ENCODE measurements at regions not wholly inside any gene's neighbourhood (a gene's known extent, or its start where the extent isn't known, plus 50 kb on each side); places are given as distances from the start of the nearest gene placed in this dataset.

DNA sequence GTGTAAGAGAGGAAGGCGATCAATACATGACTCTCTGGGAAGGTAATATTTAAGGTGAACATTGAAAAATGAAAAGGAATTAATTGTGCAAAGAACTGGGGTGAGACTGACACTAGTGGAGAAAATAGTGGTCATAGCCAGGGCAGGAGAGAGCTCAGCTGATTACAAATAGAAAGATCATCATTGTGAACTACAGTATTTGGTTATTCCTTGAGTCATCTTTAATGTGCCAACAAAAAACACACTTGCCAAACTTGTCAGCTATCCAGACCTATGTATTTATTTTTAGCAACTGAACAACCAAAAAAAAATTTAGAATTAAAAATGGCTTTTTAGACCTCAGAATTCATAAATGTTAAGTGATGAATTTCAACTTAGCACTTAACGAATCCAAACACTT, 749.8 kb upstream of the CDH9 start:
- DNase-seq (ENCODE audit: low read depth) (peak; percentile 13), FAIRE-seq (no peak)
- TF ChIP-seq, protein P1, sequence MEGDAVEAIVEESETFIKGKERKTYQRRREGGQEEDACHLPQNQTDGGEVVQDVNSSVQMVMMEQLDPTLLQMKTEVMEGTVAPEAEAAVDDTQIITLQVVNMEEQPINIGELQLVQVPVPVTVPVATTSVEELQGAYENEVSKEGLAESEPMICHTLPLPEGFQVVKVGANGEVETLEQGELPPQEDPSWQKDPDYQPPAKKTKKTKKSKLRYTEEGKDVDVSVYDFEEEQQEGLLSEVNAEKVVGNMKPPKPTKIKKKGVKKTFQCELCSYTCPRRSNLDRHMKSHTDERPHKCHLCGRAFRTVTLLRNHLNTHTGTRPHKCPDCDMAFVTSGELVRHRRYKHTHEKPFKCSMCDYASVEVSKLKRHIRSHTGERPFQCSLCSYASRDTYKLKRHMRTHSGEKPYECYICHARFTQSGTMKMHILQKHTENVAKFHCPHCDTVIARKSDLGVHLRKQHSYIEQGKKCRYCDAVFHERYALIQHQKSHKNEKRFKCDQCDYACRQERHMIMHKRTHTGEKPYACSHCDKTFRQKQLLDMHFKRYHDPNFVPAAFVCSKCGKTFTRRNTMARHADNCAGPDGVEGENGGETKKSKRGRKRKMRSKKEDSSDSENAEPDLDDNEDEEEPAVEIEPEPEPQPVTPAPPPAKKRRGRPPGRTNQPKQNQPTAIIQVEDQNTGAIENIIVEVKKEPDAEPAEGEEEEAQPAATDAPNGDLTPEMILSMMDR (IDR thresholded peaks at IDR 0.05; ENCODE audit: insufficient read depth, low read length, severe bottlenecking), result no peak
- Histone ChIP-seq H3K27me3 (ENCODE audit: control insufficient read depth, insufficient read depth, low read length) (no peaks in the 10 kb centered on the region), H3K36me3 (ENCODE audit: control insufficient read depth, insufficient read depth, low read length) (no peaks in the 10 kb centered on the region), H3K4me3 (ENCODE audit: low read depth, low read length) (no peak overlapping the region)

DNA sequence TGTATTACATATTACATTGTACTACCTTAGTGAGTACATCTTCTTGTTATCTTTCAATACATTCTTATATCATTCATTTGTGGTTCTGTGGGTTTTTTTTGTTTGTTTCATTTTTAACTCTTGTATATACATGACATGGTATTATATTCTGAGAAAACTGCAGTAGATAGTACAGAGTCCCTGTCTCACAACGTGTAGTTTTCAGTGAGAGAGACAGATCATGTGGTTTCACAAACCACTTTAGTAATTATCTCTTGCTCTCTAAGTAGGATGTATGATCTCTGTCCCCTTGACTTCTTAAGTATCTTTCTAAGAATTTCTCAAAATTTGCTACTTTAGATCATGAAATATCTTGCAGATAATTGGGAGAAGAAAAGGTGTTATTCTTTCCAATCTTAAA, 745.9 kb upstream of the CDH9 start:
- no peaks in the 10 kb centered on the region for H3K27me3 ChIP-seq (ENCODE audit: control insufficient read depth, insufficient read depth, low read length)
- FAIRE-seq (no peak), DNase-seq (ENCODE audit: low read depth) (no peak)
- no peaks in the 10 kb centered on the region for H3K36me3 ChIP-seq (ENCODE audit: control insufficient read depth, insufficient read depth, low read length)
- no peak overlapping the region for H3K4me3 ChIP-seq (ENCODE audit: low read depth, low read length)
- TF ChIP-seq, protein P1 (IDR thresholded peaks at IDR 0.05; ENCODE audit: insufficient read depth, low read length, severe bottlenecking), result no peak

DNA sequence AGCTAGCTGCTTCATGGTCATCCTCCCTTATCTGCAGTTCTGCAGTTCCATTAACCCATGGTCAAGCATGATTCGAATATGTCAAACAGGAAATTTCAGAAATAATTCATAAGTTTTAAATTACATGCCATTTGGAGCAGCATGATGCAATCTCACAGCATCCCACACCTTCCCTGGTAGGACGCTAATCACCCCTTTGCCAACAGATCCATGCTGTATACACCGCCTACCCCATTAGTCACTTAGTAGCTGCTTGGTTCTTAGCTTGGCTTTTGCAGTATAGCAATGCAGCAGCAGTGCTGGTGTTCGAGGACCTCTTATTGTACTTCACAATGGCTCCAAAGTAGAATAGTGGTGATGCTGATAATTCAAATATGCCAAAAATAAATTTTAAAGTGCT, 739.7 kb upstream of the CDH9 start:
- no peaks in the 10 kb centered on the region for H3K27me3 ChIP-seq (ENCODE audit: control insufficient read depth, insufficient read depth, low read length)
- TF ChIP-seq, protein P1 (IDR thresholded peaks at IDR 0.05; ENCODE audit: insufficient read depth, low read length, severe bottlenecking), result no peak
- H3K36me3 ChIP-seq (ENCODE audit: control insufficient read depth, insufficient read depth, low read length), result no peaks in the 10 kb centered on the region
- DNase-seq (ENCODE audit: low read depth), result peak; percentile 39
- H3K4me3 ChIP-seq (ENCODE audit: low read depth, low read length), result no peak overlapping the region
- no peak for FAIRE-seq

DNA sequence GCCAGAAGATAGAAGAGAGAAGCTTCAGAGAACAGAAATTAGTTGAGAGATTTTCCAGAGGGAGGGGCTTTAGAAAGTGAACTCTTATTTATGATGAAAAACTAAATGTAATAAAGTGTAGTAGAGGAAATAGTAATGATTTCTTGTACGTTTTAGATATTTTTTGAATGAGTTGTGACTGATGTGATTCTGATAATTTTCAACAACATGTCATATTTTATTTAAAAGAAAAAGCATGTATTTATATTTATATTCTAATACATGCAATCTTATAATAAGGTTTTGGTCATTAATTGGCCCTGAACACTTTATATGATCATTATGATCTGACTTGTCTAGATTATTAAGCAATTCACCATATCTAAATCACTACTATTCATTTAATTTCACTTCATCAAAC, 735.2 kb upstream of the CDH9 start:
- FAIRE-seq (no peak), DNase-seq (ENCODE audit: low read depth) (no peak)
- TF ChIP-seq, protein P1 (IDR thresholded peaks at IDR 0.05; ENCODE audit: insufficient read depth, low read length, severe bottlenecking), result no peak
- no peak overlapping the region for H3K4me3 ChIP-seq (ENCODE audit: low read depth, low read length)
- H3K36me3 ChIP-seq (ENCODE audit: control insufficient read depth, insufficient read depth, low read length), result no peaks in the 10 kb centered on the region
- H3K27me3 ChIP-seq (ENCODE audit: control insufficient read depth, insufficient read depth, low read length), result no peaks in the 10 kb centered on the region

DNA sequence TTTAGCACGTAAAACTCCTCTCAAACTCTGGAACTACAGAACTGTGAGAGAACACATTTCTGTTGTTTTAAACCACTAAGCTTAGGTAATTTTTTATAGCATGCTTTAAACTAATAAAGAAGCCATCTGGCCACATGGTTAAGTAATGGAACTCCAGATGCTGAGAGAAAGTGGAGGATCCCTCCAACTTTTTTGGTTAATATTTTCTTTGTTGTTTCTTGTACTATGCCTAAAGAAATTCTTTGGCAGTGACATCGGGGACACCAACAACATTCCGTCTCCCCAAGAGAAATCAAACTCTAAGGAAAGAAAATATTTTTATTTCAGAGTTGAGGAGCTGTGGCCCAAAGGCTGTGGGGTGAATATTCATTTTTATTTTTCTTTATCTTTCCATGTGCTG, 734.8 kb upstream of the CDH9 start:
- Histone ChIP-seq H3K27me3 (ENCODE audit: control insufficient read depth, insufficient read depth, low read length) (no peaks in the 10 kb centered on the region), H3K4me3 (ENCODE audit: low read depth, low read length) (no peak overlapping the region), H3K36me3 (ENCODE audit: control insufficient read depth, insufficient read depth, low read length) (no peaks in the 10 kb centered on the region)
- no peak for DNase-seq (ENCODE audit: low read depth)
- TF ChIP-seq, protein P1 (IDR thresholded peaks at IDR 0.05; ENCODE audit: insufficient read depth, low read length, severe bottlenecking), result no peak
- no peak for FAIRE-seq

DNA sequence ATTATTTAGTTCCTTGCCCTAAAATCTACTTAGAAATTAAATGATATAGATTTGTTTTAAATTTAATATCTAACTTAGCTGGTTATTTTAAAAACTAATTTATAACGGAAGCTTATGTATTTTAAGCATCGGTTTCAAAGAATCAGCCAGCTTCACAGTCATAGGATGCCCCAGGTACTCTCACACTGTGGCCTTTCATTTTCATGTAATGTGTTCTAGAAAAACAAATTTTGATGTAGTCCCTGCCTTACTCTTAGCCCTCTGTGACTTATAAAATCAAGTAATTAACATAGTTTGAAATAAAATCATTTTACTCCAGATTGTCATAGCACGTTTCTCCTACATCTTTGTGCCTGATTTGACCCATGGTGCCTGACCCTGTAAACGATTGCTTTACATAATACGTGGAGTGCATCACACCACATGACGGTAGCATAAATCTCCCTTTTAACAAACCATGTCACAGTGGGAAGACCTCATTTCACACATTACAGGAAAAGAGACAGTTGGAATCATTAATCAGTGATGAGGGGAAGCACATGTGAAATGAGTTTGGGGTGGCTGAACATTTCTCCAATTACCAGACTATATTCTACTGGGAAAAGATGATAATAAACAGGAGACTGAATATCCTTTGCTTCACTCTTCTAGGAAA, 731.5 kb upstream of the CDH9 start:
- no peaks in the 10 kb centered on the region for H3K27me3 ChIP-seq (ENCODE audit: control insufficient read depth, insufficient read depth, low read length)
- TF ChIP-seq, protein P1 (IDR thresholded peaks at IDR 0.05; ENCODE audit: insufficient read depth, low read length, severe bottlenecking), result no peak
- H3K36me3 ChIP-seq (ENCODE audit: control insufficient read depth, insufficient read depth, low read length), result no peaks in the 10 kb centered on the region
- DNase-seq (ENCODE audit: low read depth) (no peak), FAIRE-seq (no peak)
- H3K4me3 ChIP-seq (ENCODE audit: low read depth, low read length), result no peak overlapping the region
